ENCODE measurements at regions not wholly inside any gene's neighbourhood (a gene's known extent, or its start where the extent isn't known, plus 50 kb on each side); places are given as distances from the start of the nearest gene placed in this dataset.
"Not testable (repeated sequence)": the region's sequence is repeated elsewhere in the genome, so short reads cannot be mapped to it uniquely, and the experiment has no call there.

DNA sequence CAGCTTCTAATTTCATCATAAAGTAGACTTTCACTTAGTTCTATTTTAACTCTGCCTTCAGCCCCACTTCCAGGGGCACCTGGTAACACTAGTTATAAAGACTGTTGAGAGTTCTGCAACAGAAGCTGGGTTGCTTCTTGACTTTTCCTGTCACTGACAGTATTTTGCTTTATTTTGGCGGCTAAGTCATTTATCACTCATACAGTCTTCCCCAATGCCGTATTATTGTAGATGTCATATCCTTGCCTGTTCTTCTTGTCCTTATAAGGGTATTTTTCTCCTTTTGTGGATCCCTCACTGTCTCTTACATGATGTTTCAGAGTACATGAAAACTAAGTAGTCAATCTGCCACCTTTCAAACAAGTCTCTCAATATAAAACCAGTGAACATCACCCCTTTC lies 369.0 kb upstream of the PPP2R3A start:
- TF ChIP-seq, protein P1, sequence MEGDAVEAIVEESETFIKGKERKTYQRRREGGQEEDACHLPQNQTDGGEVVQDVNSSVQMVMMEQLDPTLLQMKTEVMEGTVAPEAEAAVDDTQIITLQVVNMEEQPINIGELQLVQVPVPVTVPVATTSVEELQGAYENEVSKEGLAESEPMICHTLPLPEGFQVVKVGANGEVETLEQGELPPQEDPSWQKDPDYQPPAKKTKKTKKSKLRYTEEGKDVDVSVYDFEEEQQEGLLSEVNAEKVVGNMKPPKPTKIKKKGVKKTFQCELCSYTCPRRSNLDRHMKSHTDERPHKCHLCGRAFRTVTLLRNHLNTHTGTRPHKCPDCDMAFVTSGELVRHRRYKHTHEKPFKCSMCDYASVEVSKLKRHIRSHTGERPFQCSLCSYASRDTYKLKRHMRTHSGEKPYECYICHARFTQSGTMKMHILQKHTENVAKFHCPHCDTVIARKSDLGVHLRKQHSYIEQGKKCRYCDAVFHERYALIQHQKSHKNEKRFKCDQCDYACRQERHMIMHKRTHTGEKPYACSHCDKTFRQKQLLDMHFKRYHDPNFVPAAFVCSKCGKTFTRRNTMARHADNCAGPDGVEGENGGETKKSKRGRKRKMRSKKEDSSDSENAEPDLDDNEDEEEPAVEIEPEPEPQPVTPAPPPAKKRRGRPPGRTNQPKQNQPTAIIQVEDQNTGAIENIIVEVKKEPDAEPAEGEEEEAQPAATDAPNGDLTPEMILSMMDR (IDR thresholded peaks at IDR 0.05), result no peak
- Histone ChIP-seq H3K27ac (no peak overlapping the region), H3K4me1 (no peaks in the 10 kb centered on the region)

DNA sequence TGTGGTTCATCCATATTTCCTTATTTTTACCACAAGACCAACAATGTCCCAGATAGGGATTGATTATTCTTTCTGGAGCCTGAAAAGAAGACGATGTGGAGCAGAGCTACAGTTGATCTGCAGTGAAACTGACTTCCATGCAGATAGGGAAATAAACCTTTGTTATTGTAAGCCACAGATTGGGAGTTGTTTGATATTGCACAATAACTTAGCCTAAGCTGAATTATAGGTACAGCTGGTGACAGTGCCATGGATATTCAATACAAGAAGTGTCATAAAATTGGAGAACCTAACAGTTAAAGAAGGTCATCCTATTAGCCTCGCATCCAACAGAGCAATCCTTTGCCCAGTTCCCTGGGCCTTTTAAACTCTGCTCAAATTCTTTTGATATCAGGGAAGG lies 367.7 kb upstream of the PPP2R3A start:
- Histone ChIP-seq H3K27me3 (no peaks in the 10 kb centered on the region), H3K9me3 (no peaks in the 10 kb centered on the region), H3K4me1 (no peaks in the 10 kb centered on the region), H3K27ac (no peak overlapping the region), H3K4me3 (no peak overlapping the region), H3K36me3 (no peaks in the 10 kb centered on the region)
- DNase-seq (ENCODE audit: low spot score), result no peak
- TF ChIP-seq, protein P1 (IDR thresholded peaks at IDR 0.05), result no peak

More for the DNA sequence above, 369.0 kb upstream of the PPP2R3A start:
- no peak for DNase-seq (ENCODE audit: low spot score)
- H3K9me3 ChIP-seq, result no peaks in the 10 kb centered on the region
- no peak overlapping the region for H3K4me3 ChIP-seq
- H3K27me3 ChIP-seq, result no peaks in the 10 kb centered on the region
- no peaks in the 10 kb centered on the region for H3K36me3 ChIP-seq

DNA sequence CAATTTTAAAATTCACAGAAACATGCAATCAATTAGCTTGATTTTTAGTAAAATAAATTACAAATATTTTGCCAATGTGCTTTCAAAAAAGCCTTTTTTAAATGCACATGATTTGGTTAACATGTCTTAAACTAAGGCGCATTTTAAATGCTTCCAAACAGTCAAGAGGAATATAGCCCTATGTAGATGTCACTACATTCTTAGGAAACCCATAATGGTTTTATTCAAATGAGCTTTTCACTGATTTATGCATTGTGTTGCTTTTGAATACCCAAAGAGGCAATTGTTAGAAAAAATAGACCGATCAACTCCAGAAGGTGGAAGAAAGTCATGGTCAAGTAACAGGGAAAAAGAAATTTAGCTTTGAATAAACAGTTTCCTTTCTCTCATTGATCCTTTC lies 366.9 kb upstream of the PPP2R3A start:
- no peaks in the 10 kb centered on the region for H3K4me1 ChIP-seq
- TF ChIP-seq, protein P1 (IDR thresholded peaks at IDR 0.05), result no peak

DNA sequence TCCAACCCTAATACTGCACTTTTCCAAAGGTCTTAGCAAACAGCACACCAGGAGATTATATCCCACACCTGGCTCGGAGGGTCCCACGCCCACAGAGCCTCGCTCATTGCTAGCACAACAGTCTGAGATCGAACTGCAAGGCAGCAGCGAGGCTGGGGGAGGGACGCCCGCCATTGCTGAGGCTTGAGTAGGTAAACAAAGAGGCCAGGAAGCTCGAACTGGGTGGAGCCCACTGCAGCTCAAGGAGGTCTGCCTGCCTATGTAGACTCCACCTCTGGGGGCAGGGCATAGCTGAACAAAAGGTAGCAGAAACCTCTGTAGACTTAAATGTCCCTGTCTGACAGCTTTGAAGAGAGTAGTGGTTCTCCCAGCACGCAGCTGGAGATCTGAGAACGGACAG lies 361.0 kb upstream of the PPP2R3A start:
- not testable (repeated sequence) for H3K9me3 ChIP-seq; H3K4me1 ChIP-seq; H3K27ac ChIP-seq; DNase-seq (ENCODE audit: low spot score); H3K27me3 ChIP-seq; H3K4me3 ChIP-seq; H3K36me3 ChIP-seq

More for the DNA sequence above, 366.9 kb upstream of the PPP2R3A start:
- Histone ChIP-seq H3K9me3 (no peaks in the 10 kb centered on the region), H3K27ac (no peak overlapping the region), H3K27me3 (no peaks in the 10 kb centered on the region), H3K36me3 (no peaks in the 10 kb centered on the region), H3K4me3 (no peak overlapping the region)
- no peak for DNase-seq (ENCODE audit: low spot score)

DNA sequence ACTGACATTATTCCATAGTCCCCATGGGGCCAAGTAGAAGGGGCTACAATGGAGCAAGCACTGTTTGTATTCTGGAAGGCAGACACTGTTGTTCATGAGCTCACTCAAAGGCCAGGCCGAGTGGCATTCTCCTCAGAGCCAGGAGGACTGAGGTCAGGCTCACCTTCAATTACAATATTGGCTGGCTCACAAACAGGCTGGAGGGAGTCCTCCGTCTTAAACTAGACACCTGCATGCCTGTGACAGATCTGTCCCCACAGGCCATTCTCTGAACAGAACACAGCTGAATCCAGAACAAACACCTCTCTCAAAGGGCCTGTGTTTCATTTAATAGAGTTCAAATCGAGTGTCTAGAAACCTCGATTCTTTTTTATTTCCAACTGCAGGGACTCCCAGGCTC lies 347.4 kb upstream of the PPP2R3A start:
- no peaks in the 10 kb centered on the region for H3K4me1 ChIP-seq

DNA sequence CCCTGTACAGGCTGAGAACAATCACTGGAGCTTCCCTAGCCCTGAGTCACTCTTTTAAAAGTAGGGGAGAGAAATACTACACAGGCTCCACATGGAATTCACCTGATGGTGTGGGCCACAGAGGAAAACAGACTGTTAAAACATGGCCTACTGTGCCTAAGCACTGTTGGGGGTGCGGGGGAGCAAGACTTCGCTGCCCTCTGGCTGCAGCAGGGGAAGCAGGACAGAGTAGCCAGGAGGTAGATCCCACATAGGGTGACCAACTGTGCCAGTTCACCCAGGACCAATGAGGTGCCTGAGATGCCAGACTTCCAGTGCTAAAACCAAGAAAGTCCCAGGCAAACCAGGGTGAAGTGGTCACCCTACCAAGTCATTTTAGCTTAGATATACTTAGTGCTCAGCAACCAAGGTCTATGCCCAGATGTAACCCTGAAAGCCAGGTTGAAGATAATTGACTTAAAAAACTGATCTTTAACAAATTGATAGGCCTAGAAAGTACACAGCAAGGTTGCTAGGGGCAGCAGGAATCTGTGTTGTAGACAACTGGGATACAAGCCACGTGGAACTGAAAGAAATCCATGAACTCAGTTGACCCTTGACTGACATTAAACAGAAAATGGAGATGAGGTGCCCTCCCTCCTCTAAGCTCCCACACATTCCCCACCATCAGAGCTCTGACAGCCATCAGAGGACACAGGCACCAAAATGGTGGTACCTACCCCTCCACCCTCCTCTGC lies 344.2 kb upstream of the PPP2R3A start:
- no peaks in the 10 kb centered on the region for H3K27me3 ChIP-seq
- no peak overlapping the region for H3K27ac ChIP-seq

More for the DNA sequence above, 347.4 kb upstream of the PPP2R3A start:
- Histone ChIP-seq H3K27me3 (no peaks in the 10 kb centered on the region), H3K9me3 (no peaks in the 10 kb centered on the region), H3K36me3 (no peaks in the 10 kb centered on the region), H3K4me3 (no peak overlapping the region), H3K27ac (no peak overlapping the region)
- no peak for DNase-seq (ENCODE audit: low spot score)
- TF ChIP-seq, protein P1 (IDR thresholded peaks at IDR 0.05), result no peak

More for the DNA sequence above, 344.2 kb upstream of the PPP2R3A start:
- Histone ChIP-seq H3K9me3 (no peaks in the 10 kb centered on the region), H3K4me1 (no peaks in the 10 kb centered on the region), H3K4me3 (no peak overlapping the region), H3K36me3 (no peaks in the 10 kb centered on the region)
- DNase-seq (ENCODE audit: low spot score), result no peak
- TF ChIP-seq, protein P1 (IDR thresholded peaks at IDR 0.05), result no peak

Data from right atrium auricular region (tissue), 2 donors.